PC-9 (cell line): ENCODE measurements at regions not wholly inside any gene's neighbourhood (a gene's known extent, or its start where the extent isn't known, plus 50 kb on each side); places are given as distances from the start of the nearest gene placed in this dataset.

Source experiments
- BruUV-seq: library from RNA; stranded (reverse); fragments of 400-500 nt; replicated peaks from 2 replicates; lab custom pipeline; 2021; lab: Mats Ljungman, UMichigan
- CTCF ChIA-PET: fragments of 300-600 bp; sonication (Branson Sonifier 250); formaldehyde crosslinking; loops from one replicate; lab custom pipeline; 2022; ENCODE audit warnings: antibody characterized with exemption; lab: Charles Lee
- POLR2A ChIA-PET: fragments of 300-600 bp; sonication (Branson Sonifier 250); formaldehyde crosslinking; loops from one replicate; lab custom pipeline; 2022; ENCODE audit warnings: antibody characterized with exemption; ENCODE audit not compliant: unreplicated experiment; lab: Charles Lee
- DNase-seq, 2 experiments: peaks; one replicate each; pipeline versions ENCODE4 v3.0.0 to v3.0.0-alpha.2; 2015 to 2022; ENCODE audit warnings: mixed read lengths in 1 of 2
- H2AFZ ChIP-seq: fragments of 200-600 bp; sonication (generic); 2 replicates; pipeline ENCODE4 v1.8.1; 2017; ENCODE audit warnings: antibody characterized with exemption
- H3F3A ChIP-seq: fragments of 200-600 bp; sonication (generic); 2 replicates; pipeline ENCODE4 v1.8.1; 2017; ENCODE audit warnings: antibody characterized with exemption, mild to moderate bottlenecking, low read depth; ENCODE audit not compliant: insufficient read depth
- H3K27ac ChIP-seq: fragments of 200-600 bp; sonication (generic); 2 replicates; pipeline ENCODE4 v1.6.1; 2016; ENCODE audit warnings: mixed run types
- H3K27me3 ChIP-seq: fragments of 200-600 bp; sonication (generic); 2 replicates; pipeline ENCODE4 v1.6.1; 2016; ENCODE audit warnings: low read depth, mixed run types; ENCODE audit not compliant: insufficient read depth
- H3K36me3 ChIP-seq: fragments of 200-600 bp; sonication (generic); 2 replicates; pipeline ENCODE4 v1.6.1; 2016; ENCODE audit warnings: low read depth, mixed run types
- H3K4me1 ChIP-seq: fragments of 200-600 bp; sonication (generic); replicated peaks from 2 replicates; pipeline ENCODE4 v1.6.1; 2016; ENCODE audit warnings: mixed run types; ENCODE audit not compliant: insufficient read depth
- H3K4me2 ChIP-seq: fragments of 200-600 bp; sonication (generic); 2 replicates; pipeline ENCODE4 v1.6.1; 2017; ENCODE audit warnings: mixed run types
- H3K4me3 ChIP-seq: fragments of 200-600 bp; sonication (generic); 2 replicates; pipeline ENCODE4 v1.6.1; 2016; ENCODE audit warnings: mixed run types
- H3K79me2 ChIP-seq: fragments of 200-600 bp; sonication (generic); 2 replicates; pipeline ENCODE4 v1.6.1; 2017; ENCODE audit warnings: low read depth, mixed run types
- H3K9me2 ChIP-seq: fragments of 200-600 bp; sonication (generic); 2 replicates; pipeline ENCODE4 v1.8.1; 2017; ENCODE audit warnings: mild to moderate bottlenecking; ENCODE audit not compliant: insufficient read depth
- H3K9me3 ChIP-seq: fragments of 200-600 bp; sonication (generic); 2 replicates; pipeline ENCODE4 v1.8.1; 2016; ENCODE audit warnings: low read depth; ENCODE audit not compliant: insufficient read depth
- H4K20me1 ChIP-seq: fragments of 200-600 bp; sonication (generic); 2 replicates; pipeline ENCODE4 v1.8.1; 2017; ENCODE audit not compliant: insufficient read depth
- EZH2 ChIP-seq: fragments of 200-600 bp; sonication (generic); IDR thresholded peaks from 2 replicates; pipeline ENCODE4 v1.8.0; 2017; ENCODE audit warnings: antibody characterized with exemption, low read depth
- intact Hi-C: fragments of 100-400 bp; cut with micrococcal nuclease; formaldehyde crosslinking; loops from one replicate; pipeline ENCODE4 v1.10.0; 2022; ENCODE audit not compliant: unreplicated experiment
- TF ChIP-seq, protein P1 (sequence below): fragments of 200-600 bp; sonication (generic); conservative IDR thresholded peaks from 2 replicates; pipeline ENCODE4 v1.6.1; 2017; ENCODE audit warnings: mixed run types, antibody characterized with exemption, mild to moderate bottlenecking, moderate library complexity

DNA sequence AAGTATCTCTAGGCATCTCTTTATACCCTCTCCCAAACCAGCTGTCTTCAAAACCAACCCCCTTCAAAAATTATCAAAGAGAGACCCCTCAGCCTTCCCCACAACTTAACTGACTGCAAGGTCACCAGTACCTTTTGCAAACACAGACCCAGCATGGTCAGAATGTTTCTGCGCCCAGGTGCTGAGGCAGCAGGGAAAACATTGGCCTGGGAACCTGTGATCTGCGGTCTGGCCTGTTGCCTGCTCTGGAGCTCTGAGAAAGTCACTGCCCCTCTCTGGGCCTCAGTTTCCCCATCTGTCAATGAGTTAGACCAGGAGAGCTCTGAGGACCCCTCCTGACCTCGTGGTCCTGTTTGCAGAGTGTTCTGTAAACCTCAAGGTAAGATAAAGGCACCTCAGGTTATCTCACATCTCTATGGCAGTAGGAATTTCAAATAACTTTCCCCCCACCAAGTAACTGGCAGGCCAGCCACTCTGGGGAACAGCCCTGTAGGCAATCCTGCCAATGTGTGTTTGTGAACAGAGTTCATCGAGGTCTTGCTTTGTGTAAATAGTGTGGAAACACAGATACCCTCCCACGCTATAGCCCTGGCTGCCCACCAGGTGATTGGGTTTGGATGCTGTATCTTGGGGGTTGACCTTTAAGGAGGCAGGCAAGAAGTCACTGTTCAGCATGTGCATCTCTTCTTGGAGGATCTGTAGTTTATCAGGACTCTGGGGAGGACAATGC is 50.0 kb upstream of the SMAD6 start:
- no peaks in the 10 kb centered on the region for H3K27me3 ChIP-seq
- intact Hi-C loops, result no loop called here
- ChIA-PET CTCF (no interaction called here), POLR2A (no interaction called here)
- peaks cover 4% of the 10 kb centered on the region; the same call in 1 of the 2 replicates for H3F3A ChIP-seq
- no peak for DNase-seq
- no peak overlapping the region for H3K4me2 ChIP-seq
- no peak overlapping the region for H3K4me3 ChIP-seq
- H3K9me2 ChIP-seq, result no peaks in the 10 kb centered on the region
- H4K20me1 ChIP-seq, result no peaks in the 10 kb centered on the region
- H3K36me3 ChIP-seq, result no peaks in the 10 kb centered on the region
- H3K9me3 ChIP-seq, result no peaks in the 10 kb centered on the region
- H2AFZ ChIP-seq, result no peak overlapping the region
- peaks cover 15% of the 10 kb centered on the region; the same call in 1 of the 2 replicates for H3K4me1 ChIP-seq
- H3K27ac ChIP-seq, result no peak overlapping the region
- no peaks in the 10 kb centered on the region for H3K79me2 ChIP-seq
- TF ChIP-seq, protein P1, sequence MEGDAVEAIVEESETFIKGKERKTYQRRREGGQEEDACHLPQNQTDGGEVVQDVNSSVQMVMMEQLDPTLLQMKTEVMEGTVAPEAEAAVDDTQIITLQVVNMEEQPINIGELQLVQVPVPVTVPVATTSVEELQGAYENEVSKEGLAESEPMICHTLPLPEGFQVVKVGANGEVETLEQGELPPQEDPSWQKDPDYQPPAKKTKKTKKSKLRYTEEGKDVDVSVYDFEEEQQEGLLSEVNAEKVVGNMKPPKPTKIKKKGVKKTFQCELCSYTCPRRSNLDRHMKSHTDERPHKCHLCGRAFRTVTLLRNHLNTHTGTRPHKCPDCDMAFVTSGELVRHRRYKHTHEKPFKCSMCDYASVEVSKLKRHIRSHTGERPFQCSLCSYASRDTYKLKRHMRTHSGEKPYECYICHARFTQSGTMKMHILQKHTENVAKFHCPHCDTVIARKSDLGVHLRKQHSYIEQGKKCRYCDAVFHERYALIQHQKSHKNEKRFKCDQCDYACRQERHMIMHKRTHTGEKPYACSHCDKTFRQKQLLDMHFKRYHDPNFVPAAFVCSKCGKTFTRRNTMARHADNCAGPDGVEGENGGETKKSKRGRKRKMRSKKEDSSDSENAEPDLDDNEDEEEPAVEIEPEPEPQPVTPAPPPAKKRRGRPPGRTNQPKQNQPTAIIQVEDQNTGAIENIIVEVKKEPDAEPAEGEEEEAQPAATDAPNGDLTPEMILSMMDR, result no peak
- TF ChIP-seq EZH2, result no peak
- BruUV-seq, result no TSS peak
